ENCODE measurements at regions not wholly inside any gene's neighbourhood (a gene's known extent, or its start where the extent isn't known, plus 50 kb on each side); places are given as distances from the start of the nearest gene placed in this dataset.

GRCh38 chr9:104991144-104991953 is 63.4 kb upstream of the ABCA1 start:
- Histone ChIP-seq H3K27ac (ENCODE audit: insufficient read depth, low read depth, low read length) (peak overlapping the region; percentile 34), H4K20me1 (replicated peaks; ENCODE audit: control insufficient read depth, extremely low read depth, insufficient read depth, low read length) (no peaks in the 10 kb centered on the region), H3K4me3 (replicated peaks in 1 of 3; ENCODE audit: insufficient read depth in 1 of 3, low read depth in 1 of 3, low read length in 3 of 3) (peak overlapping the region; percentile 61 to 83 (median 76)), H3K36me3 (ENCODE audit: control insufficient read depth in 2 of 2, extremely low read depth in 1 of 2, insufficient read depth in 2 of 2, low read length in 2 of 2) (no peaks in the 10 kb centered on the region), H3K9ac (replicated peaks; ENCODE audit: extremely low read depth, insufficient read depth, low read length) (peak overlapping the region; percentile 75), H3K9me3 (replicated peaks; ENCODE audit: control insufficient read depth, insufficient read depth, low read length) (no peaks in the 10 kb centered on the region), H3K4me1 (ENCODE audit: control insufficient read depth, extremely low read depth, insufficient read depth, low read length) (peaks cover 4% of the 10 kb centered on the region), H3K9me1 (replicated peaks; ENCODE audit: control insufficient read depth, extremely low read depth, insufficient read depth, low read length) (no peaks in the 10 kb centered on the region), H3K79me2 (ENCODE audit: control insufficient read depth, insufficient read depth, low read length) (no peaks in the 10 kb centered on the region), H3K4me2 (ENCODE audit: insufficient read depth, low read length) (peak overlapping the region; percentile 93), H3K27me3 (ENCODE audit: control insufficient read depth in 2 of 2, insufficient read depth in 2 of 2, low read length in 2 of 2) (no peaks in the 10 kb centered on the region), H2AFZ (ENCODE audit: low read depth, low read length) (peak overlapping the region; percentile 100)
- POLR2A ChIA-PET, result interaction anchor here (0.8 kb wide), 1 partner anchor 25 kb away, joined by 4 read pairs; no protein-coding TSS in a partner anchor
- dilution Hi-C loops (cut with MboI; ENCODE audit: extremely low pct_ligation_motif_present, low sequenced_read_pairs) (no loop called here), intact Hi-C loops (cut with micrococcal nuclease) (loop anchor here (1.0 to 5.0 kb wide), 5 partner anchors 23 to 251 kb away; partner anchors contain the start of genes ABCA1 and SLC44A1)
- TF ChIP-seq POLR2A (IDR thresholded peaks at IDR 0.05; ENCODE audit: low read depth, low read length) (peak; percentile 50), MYC (IDR thresholded peaks at IDR 0.05; ENCODE audit: low read depth, low read length) (no peak)
- TF ChIP-seq, protein P1, sequence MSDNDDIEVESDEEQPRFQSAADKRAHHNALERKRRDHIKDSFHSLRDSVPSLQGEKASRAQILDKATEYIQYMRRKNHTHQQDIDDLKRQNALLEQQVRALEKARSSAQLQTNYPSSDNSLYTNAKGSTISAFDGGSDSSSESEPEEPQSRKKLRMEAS (IDR thresholded peaks at IDR 0.05; ENCODE audit: insufficient read depth, insufficient read length), result peak; percentile 44
- CTCF ChIA-PET, result interaction anchor here (0.6 to 2.2 kb wide), 4 partner anchors 23 to 128 kb away, joined by 3 to 9 read pairs (median 5); partner anchors contain the start of gene ABCA1
- TSS peak; percentile 40 for BruUV-seq (replicated peaks)
- peak; percentile 83 for DNase-seq (ENCODE audit: low read depth, low spot score)
- peak; percentile 74 for FAIRE-seq

DNA sequence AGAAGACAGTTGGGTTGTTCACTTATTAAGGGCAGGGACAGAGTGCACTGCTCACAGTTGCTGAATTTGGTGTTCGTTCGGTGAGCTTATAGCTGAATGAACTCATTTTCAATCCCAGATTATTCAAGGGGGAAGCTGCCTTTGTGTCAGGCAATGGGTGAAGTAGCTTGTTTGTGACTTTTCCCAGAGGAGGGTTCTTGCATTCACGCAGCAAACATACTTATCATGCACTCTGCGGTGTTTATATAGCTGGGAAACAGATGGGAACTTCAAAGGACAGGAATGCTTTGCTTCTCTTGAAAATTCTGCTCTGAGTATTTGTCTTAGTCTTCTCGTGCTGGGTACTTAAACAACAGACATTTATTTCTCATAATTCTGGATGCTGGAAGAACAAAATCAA is 64.7 kb upstream of the ABCA1 start:
- ChIA-PET POLR2A (interaction anchor here (0.6 kb wide), 1 partner anchor 120 kb away, joined by 6 read pairs; no protein-coding TSS in a partner anchor), CTCF (interaction anchor here (1.5 kb wide), 1 partner anchor 24 kb away, joined by 6 read pairs; no protein-coding TSS in a partner anchor)
- no TSS peak for BruUV-seq (replicated peaks)
- Histone ChIP-seq H3K27ac (ENCODE audit: insufficient read depth, low read depth, low read length) (no peak overlapping the region), H4K20me1 (replicated peaks; ENCODE audit: control insufficient read depth, extremely low read depth, insufficient read depth, low read length) (no peaks in the 10 kb centered on the region), H3K36me3 (ENCODE audit: control insufficient read depth in 2 of 2, extremely low read depth in 1 of 2, insufficient read depth in 2 of 2, low read length in 2 of 2) (no peaks in the 10 kb centered on the region), H3K27me3 (ENCODE audit: control insufficient read depth in 2 of 2, insufficient read depth in 2 of 2, low read length in 2 of 2) (no peaks in the 10 kb centered on the region), H3K9ac (replicated peaks; ENCODE audit: extremely low read depth, insufficient read depth, low read length) (no peak overlapping the region), H3K9me1 (replicated peaks; ENCODE audit: control insufficient read depth, extremely low read depth, insufficient read depth, low read length) (no peaks in the 10 kb centered on the region), H3K4me3 (replicated peaks in 1 of 3; ENCODE audit: insufficient read depth in 1 of 3, low read depth in 1 of 3, low read length in 3 of 3) (no peak overlapping the region), H3K9me3 (replicated peaks; ENCODE audit: control insufficient read depth, insufficient read depth, low read length) (no peaks in the 10 kb centered on the region), H3K4me1 (ENCODE audit: control insufficient read depth, extremely low read depth, insufficient read depth, low read length) (peaks cover 4% of the 10 kb centered on the region), H3K4me2 (ENCODE audit: insufficient read depth, low read length) (no peak overlapping the region), H2AFZ (ENCODE audit: low read depth, low read length) (no peak overlapping the region), H3K79me2 (ENCODE audit: control insufficient read depth, insufficient read depth, low read length) (no peaks in the 10 kb centered on the region)
- TF ChIP-seq EZH2 (IDR thresholded peaks at IDR 0.05; ENCODE audit: borderline replicate concordance, low read depth, low read length, severe bottlenecking), result no peak
- TF ChIP-seq, protein P1 (IDR thresholded peaks at IDR 0.05; ENCODE audit: insufficient read depth, insufficient read length), result no peak
- TF ChIP-seq JUN (IDR thresholded peaks at IDR 0.05; ENCODE audit: borderline replicate concordance, insufficient read depth, insufficient read length, low read depth), result no peak
- TF ChIP-seq FOS (IDR thresholded peaks at IDR 0.05; ENCODE audit: borderline replicate concordance, insufficient read depth, low read length), result no peak
- TF ChIP-seq POLR2A (IDR thresholded peaks at IDR 0.05; ENCODE audit: low read depth, low read length), result no peak
- TF ChIP-seq CTCF (IDR thresholded peaks at IDR 0.05; ENCODE audit: extremely low read depth in 1 of 2, insufficient read depth in 1 of 2, low read depth in 1 of 2, low read length in 2 of 2), result no peak
- no peak for TF ChIP-seq GATA2 (IDR thresholded peaks at IDR 0.05; ENCODE audit: insufficient read depth, insufficient read length, low read depth, low read length)
- TF ChIP-seq MYC (IDR thresholded peaks at IDR 0.05; ENCODE audit: low read depth, low read length), result no peak
- no peak for TF ChIP-seq POLR2AphosphoS5 (IDR thresholded peaks at IDR 0.05; ENCODE audit: insufficient read depth, low read depth, low read length)
- intact Hi-C loops (cut with micrococcal nuclease), result loop anchor here (5.0 kb wide), 2 partner anchors 135 to 250 kb away; partner anchors contain the start of gene SLC44A1
- no peak for FAIRE-seq
- peak; percentile 24 for DNase-seq (ENCODE audit: low read depth, low spot score)
- dilution Hi-C loops (cut with MboI; ENCODE audit: extremely low pct_ligation_motif_present, low sequenced_read_pairs), result no loop called here

Measured in endothelial cell of umbilical vein (primary cell).